K562 (cell line): ENCODE measurements at regions not wholly inside any gene's neighbourhood (a gene's known extent, or its start where the extent isn't known, plus 50 kb on each side); places are given as distances from the start of the nearest gene placed in this dataset.

ENCODE experiments used
- ATAC-seq: fragments of 200-7000 bp; cut with Tn5 transposase; 3 replicates; pipeline ENCODE4 v1.9.1; 2020; ENCODE audit warnings: moderate library complexity
- BruUV-seq: library from RNA; stranded (reverse); fragments of 400-500 nt; replicated peaks from 2 replicates; lab custom pipeline; 2021; lab: Mats Ljungman, UMichigan
- CTCF ChIA-PET: fragments of 300-600 bp; formaldehyde crosslinking; extraction: SDS; loops from one replicate; lab custom pipeline; 2021; ENCODE audit warnings: low intra/inter-chr PET ratio; lab: Yijun Ruan, JAX
- POLR2A ChIA-PET: fragments of 300-600, 350-650 bp; sonication (Branson Sonifier 250); formaldehyde crosslinking; extraction: SDS; loops from one replicate; lab custom pipeline; 2021; ENCODE audit warnings: antibody characterized with exemption, inconsistent platforms; lab: Yijun Ruan, JAX
- DNase-seq, 4 experiments: peaks; one replicate each; pipeline versions ENCODE4 v3.0.0 to v3.0.0-alpha.2; 2011 to 2018; ENCODE audit warnings: low spot score in 3 of 4, mixed read lengths in 3 of 4; ENCODE audit errors: extremely low read depth in 1 of 4
- FAIRE-seq: peaks from 2 replicates; lab custom pipeline; 2011; peaks lifted over from hg19 to GRCh38; lab: Jason Lieb, UNC
- H2AFZ ChIP-seq: 2 replicates; pipeline ENCODE4 v1.6.0; 2011; ENCODE audit warnings: low read depth, low read length, control low read depth, inconsistent platforms
- H3K27ac ChIP-seq: fragments of 200-600 bp; 3 replicates; pipeline ENCODE4 v1.8.0; 2011; ENCODE audit warnings: low read depth, mild to moderate bottlenecking, control low read depth, inconsistent platforms, low read length, moderate library complexity, mixed read lengths; ENCODE audit errors: extremely low read depth
- H3K27me3 ChIP-seq, 2 experiments: fragments of 300-600 bp in 1 of 2; 2 replicates in 1 of 2; 3 replicates in 1 of 2; pipeline versions ENCODE4 v1.6.0 to v1.8.0; 2011; ENCODE audit warnings: inconsistent platforms in 2 of 2, low read length in 2 of 2, mild to moderate bottlenecking in 1 of 2, mixed read lengths in 1 of 2, moderate library complexity in 1 of 2; ENCODE audit not compliant: control insufficient read depth in 2 of 2, insufficient read depth in 2 of 2
- H3K36me3 ChIP-seq: fragments of 300-600 bp; 3 replicates; pipeline ENCODE4 v1.8.0; 2011; ENCODE audit warnings: mild to moderate bottlenecking, low read length, inconsistent platforms; ENCODE audit not compliant: control insufficient read depth, insufficient read depth
- H3K4me1 ChIP-seq, 2 experiments: fragments of 200-600 bp in 1 of 2; replicated peaks in 1 of 2; 2 replicates in 1 of 2; 3 replicates in 1 of 2; pipeline versions ENCODE4 v1.5.1 to v1.8.0; 2011; ENCODE audit warnings: inconsistent platforms in 2 of 2, low read length in 2 of 2, mild to moderate bottlenecking in 1 of 2, mixed read lengths in 1 of 2, moderate library complexity in 1 of 2; ENCODE audit not compliant: control insufficient read depth in 2 of 2, insufficient read depth in 2 of 2
- H3K4me2 ChIP-seq: 2 replicates; pipeline ENCODE4 v1.6.1; 2011; ENCODE audit warnings: low read length, control low read depth, inconsistent platforms, mixed read lengths; ENCODE audit not compliant: insufficient read depth
- H3K4me3 ChIP-seq: fragments of 200-600 bp; sonication (generic), shearing (Covaris generic); 2 replicates; pipeline ENCODE4 v1.5.1; 2016; ENCODE audit warnings: control low read depth, inconsistent platforms
- H3K79me2 ChIP-seq: fragments of 200-600 bp; 3 replicates; pipeline ENCODE4 v1.8.0; 2011; ENCODE audit warnings: low read length, inconsistent platforms; ENCODE audit not compliant: control insufficient read depth, insufficient read depth
- H3K9ac ChIP-seq, 2 experiments: 2 replicates each; pipeline versions ENCODE4 v1.6.0 to v1.6.1; 2011; ENCODE audit warnings: low read depth in 2 of 2, low read length in 2 of 2, control low read depth in 1 of 2, inconsistent platforms in 1 of 2, mild to moderate bottlenecking in 1 of 2, mixed read lengths in 1 of 2; ENCODE audit not compliant: insufficient read depth in 1 of 2
- H3K9me1 ChIP-seq: one replicate; pipeline ENCODE4 v1.6.0; 2011; ENCODE audit warnings: inconsistent platforms, mild to moderate bottlenecking, low read length, moderate library complexity; ENCODE audit not compliant: control insufficient read depth, insufficient read depth
- H3K9me3 ChIP-seq: replicated peaks from 2 replicates; pipeline ENCODE4 v1.5.1; 2011; ENCODE audit warnings: low read depth, low read length, inconsistent platforms; ENCODE audit not compliant: control insufficient read depth, insufficient read depth
- H4K20me1 ChIP-seq: replicated peaks from 2 replicates; pipeline ENCODE4 v1.6.1; 2011; ENCODE audit warnings: low read length, inconsistent platforms, mixed read lengths; ENCODE audit not compliant: control insufficient read depth, insufficient read depth
- BRD4 ChIP-seq: fragments of 200-600 bp; sonication (generic); IDR thresholded peaks from 2 replicates; pipeline ENCODE4 v1.6.1; 2017; ENCODE audit warnings: inconsistent platforms
- CHD2 ChIP-seq: IDR thresholded peaks from 2 replicates; pipeline ENCODE4 v1.6.1; 2011; ENCODE audit warnings: low read depth, low read length
- CHD4 ChIP-seq: fragments of 200-600 bp; sonication (generic); IDR thresholded peaks from 3 replicates; pipeline ENCODE4 v1.6.1; 2012; ENCODE audit warnings: low read depth, mild to moderate bottlenecking, mixed read lengths, low read length, inconsistent platforms; ENCODE audit not compliant: insufficient read depth, insufficient replicate concordance, poor library complexity, severe bottlenecking
- DDX20 ChIP-seq: fragments of 450-650 bp; IDR thresholded peaks from 2 replicates; pipeline ENCODE4 v1.6.1; 2016; ENCODE audit warnings: missing genetic modification characterization, low read depth, mild to moderate bottlenecking, missing compliant biosample characterization, moderate library complexity
- DLX4 ChIP-seq: fragments of 250-450 bp; sonication (Bioruptor Pico); IDR thresholded peaks from 2 replicates; pipeline ENCODE4 v1.6.1; 2021; ENCODE audit warnings: mild to moderate bottlenecking
- ELF2 ChIP-seq: fragments of 250-450 bp; sonication (Bioruptor Pico); IDR thresholded peaks from 2 replicates; pipeline ENCODE4 v1.5.0; 2021; ENCODE audit warnings: mild to moderate bottlenecking
- GABPB1 ChIP-seq: sonication (generic); formaldehyde crosslinking; IDR thresholded peaks from 2 replicates; pipeline ENCODE4 v1.8.0; 2022; ENCODE audit warnings: mild to moderate bottlenecking, missing genetic modification reagents
- TRIM25 ChIP-seq: fragments of 450-650 bp; IDR thresholded peaks from 2 replicates; pipeline ENCODE4 v1.7.0; 2016; ENCODE audit warnings: borderline replicate concordance
- TRIM28 ChIP-seq: fragments of 450-650 bp; IDR thresholded peaks from 2 replicates; pipeline ENCODE4 v1.6.1; 2017
- U2AF2 ChIP-seq: fragments of 200-400 bp; formaldehyde crosslinking; optimal IDR thresholded peaks from 2 replicates; pipeline ENCODE3; 2017; ENCODE audit warnings: low read depth, mild to moderate bottlenecking, low read length
- ZNF23 ChIP-seq: fragments of 250-450 bp; sonication (Bioruptor Pico); IDR thresholded peaks from 2 replicates; pipeline ENCODE4 v1.4.0; 2020; ENCODE audit warnings: mild to moderate bottlenecking
- ZNF398 ChIP-seq: fragments of 250-450 bp; sonication (Bioruptor Pico); IDR thresholded peaks from 2 replicates; pipeline ENCODE4 v1.8.0; 2021; ENCODE audit warnings: moderate library complexity, mild to moderate bottlenecking, inconsistent platforms
- WGBS: fragments of 100-300 bp; shearing (Covaris generic); methylation state at CpG from one replicate; pipeline ENCODE4 v1.1.6; 2016; ENCODE audit warnings: low coverage, mixed read lengths; ENCODE audit not compliant: insufficient coverage; ENCODE audit errors: missing lambda C conversion rate; 5-methylcytosine and 5-hydroxymethylcytosine counted together
- in situ Hi-C: fragments of 300-500 bp; cut with MboI; formaldehyde crosslinking; loops from 4 replicates; pipeline ENCODE4 v1.15.0; 2018; ENCODE audit warnings: inconsistent platforms, mixed read lengths
- intact Hi-C: fragments of 100-400 bp; cut with micrococcal nuclease; formaldehyde crosslinking; loops from 2 replicates; pipeline ENCODE4 v1.14.2; 2022

GRCh38 chr18:27619906-27620305, 434.8 kb upstream of the CHST9 start:
- TF ChIP-seq DDX20 (tag), result no peak
- no peak for TF ChIP-seq DLX4 (CRISPR knock-in tag)
- TF ChIP-seq ELF2, result no peak
- no peak for TF ChIP-seq CHD2
- no peak for TF ChIP-seq BRD4
- no peak for TF ChIP-seq ZNF398 (CRISPR knock-in tag)
- TF ChIP-seq TRIM25, result no peak
- no peak for TF ChIP-seq GABPB1
- TF ChIP-seq CHD4, result no peak
- no peak for TF ChIP-seq U2AF2
- TF ChIP-seq TRIM28, result no peak
- no peak for TF ChIP-seq ZNF23 (CRISPR knock-in tag)
- ATAC-seq (no peak), DNase-seq (no peak), FAIRE-seq (no peak)
- no peaks in the 10 kb centered on the region for H4K20me1 ChIP-seq
- H3K9ac ChIP-seq, result no peak overlapping the region
- WGBS, result 0% methylated on average over 4 of the region's 4 CpGs
- no peak overlapping the region for H2AFZ ChIP-seq
- no peak overlapping the region for H3K4me2 ChIP-seq
- H3K27ac ChIP-seq, result no peak overlapping the region
- intact Hi-C loops (loop anchor here (10.0 kb wide), 1 partner anchor 1365 kb away; no protein-coding TSS in a partner anchor), in situ Hi-C loops (no loop called here)
- no peaks in the 10 kb centered on the region for H3K36me3 ChIP-seq
- H3K9me3 ChIP-seq, result no peaks in the 10 kb centered on the region
- H3K27me3 ChIP-seq, result no peaks in the 10 kb centered on the region
- ChIA-PET CTCF (no interaction called here), POLR2A (no interaction called here)
- H3K4me3 ChIP-seq, result no peak overlapping the region
- no peaks in the 10 kb centered on the region for H3K9me1 ChIP-seq
- BruUV-seq, result no TSS peak
- no peaks in the 10 kb centered on the region for H3K79me2 ChIP-seq
- no peaks in the 10 kb centered on the region for H3K4me1 ChIP-seq
